ENCODE measurements at regions not wholly inside any gene's neighbourhood (a gene's known extent, or its start where the extent isn't known, plus 50 kb on each side); places are given as distances from the start of the nearest gene placed in this dataset.

DNA sequence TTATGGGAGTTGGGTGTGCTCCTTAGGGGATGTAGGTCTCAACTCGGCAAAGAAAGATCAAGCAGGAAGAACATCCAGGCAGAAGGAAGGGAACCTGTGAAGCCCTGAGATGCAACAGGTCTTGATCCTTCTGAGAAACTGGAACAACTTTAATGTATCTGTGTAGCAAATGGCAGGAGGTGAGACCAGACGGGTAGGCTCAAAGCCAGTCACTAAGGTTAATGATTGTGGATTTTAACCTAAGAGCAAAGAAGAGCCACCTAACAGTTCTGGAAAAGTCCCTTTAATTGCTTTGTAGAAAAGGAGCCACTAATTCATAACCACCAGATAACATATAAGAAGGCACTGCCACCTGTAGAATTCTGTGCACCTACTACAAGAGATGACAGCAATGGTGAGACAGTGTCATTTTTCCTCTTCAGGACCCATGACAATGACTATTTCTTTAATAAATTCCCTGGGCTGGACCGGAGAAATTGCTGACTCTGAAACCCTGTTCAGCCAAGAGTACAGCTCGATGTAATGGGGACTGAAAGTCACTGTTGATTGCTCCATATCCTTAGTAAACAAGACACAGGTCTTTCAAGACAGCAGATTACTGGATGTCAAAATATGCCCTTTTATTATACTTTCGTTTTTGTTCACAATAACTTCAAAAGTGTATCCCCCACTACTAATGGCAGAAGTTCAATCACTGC, 326.2 kb downstream of the CBLN4 start:
- H3K27ac ChIP-seq (ENCODE audit: insufficient read length, low read depth, low read length) = no peak overlapping the region
- no peak overlapping the region for H3K56ac ChIP-seq (ENCODE audit: insufficient read length, low read depth, low read length)
- H2AFZ ChIP-seq (ENCODE audit: low read length) = no peak overlapping the region
- no CpG with 5 or more reads among the region's 5 CpGs for WGBS (ENCODE audit: extremely low coverage, insufficient read length, low lambda C conversion rate)
- Mint-ChIP-seq H3K27me3 (ENCODE audit: low read depth) (no peaks in the 10 kb centered on the region), H3K4me3 (no peak overlapping the region), H3K36me3 (ENCODE audit: insufficient read depth in 1 of 3, low read depth in 3 of 3) (no peaks in the 10 kb centered on the region), H3K27ac (no peak overlapping the region), H3K9me3 (no peaks in the 10 kb centered on the region), H3K4me1 (peaks cover 6 to 17% of the 10 kb centered on the region in 2 experiments)
- H4K20me1 ChIP-seq (ENCODE audit: control insufficient read depth, insufficient read depth, insufficient read length) = no peaks in the 10 kb centered on the region
- no peak overlapping the region for H3K18ac ChIP-seq (ENCODE audit: insufficient read length, low read depth, low read length)
- no peak overlapping the region for H2AK5ac ChIP-seq (ENCODE audit: insufficient read length, low read length)
- no peaks in the 10 kb centered on the region for H3K23me2 ChIP-seq (ENCODE audit: insufficient read length, low read depth, low read length, poor library complexity, severe bottlenecking)
- no peak overlapping the region for H4K5ac ChIP-seq (ENCODE audit: insufficient read length, low read depth, low read length)
- no peaks in the 10 kb centered on the region; the same call in 1 of the 2 replicates for H3K4me1 ChIP-seq (ENCODE audit: insufficient read depth, low read length)
- H3K27me3 ChIP-seq (ENCODE audit: insufficient read depth, low read length) = no peaks in the 10 kb centered on the region
- H3K4me2 ChIP-seq (ENCODE audit: insufficient read depth, insufficient read length, low read length) = no peak overlapping the region
- H3K23ac ChIP-seq (ENCODE audit: insufficient read length, low read depth, low read length) = no peak overlapping the region
- no peak overlapping the region for H3K4ac ChIP-seq (ENCODE audit: low read depth, low read length)
- H3K9ac ChIP-seq (ENCODE audit: extremely low read depth, insufficient read length, low read length) = no peak overlapping the region
- no peaks in the 10 kb centered on the region for H3K79me2 ChIP-seq (ENCODE audit: insufficient read depth, low read length)
- no peak overlapping the region for H2BK5ac ChIP-seq (ENCODE audit: insufficient read length, low read length)
- H2BK20ac ChIP-seq (ENCODE audit: low read depth, low read length, poor library complexity, severe bottlenecking) = no peak overlapping the region
- H3K9me3 ChIP-seq (ENCODE audit: control insufficient read depth, low read depth, low read length) = no peaks in the 10 kb centered on the region
- TF ChIP-seq, protein P1, sequence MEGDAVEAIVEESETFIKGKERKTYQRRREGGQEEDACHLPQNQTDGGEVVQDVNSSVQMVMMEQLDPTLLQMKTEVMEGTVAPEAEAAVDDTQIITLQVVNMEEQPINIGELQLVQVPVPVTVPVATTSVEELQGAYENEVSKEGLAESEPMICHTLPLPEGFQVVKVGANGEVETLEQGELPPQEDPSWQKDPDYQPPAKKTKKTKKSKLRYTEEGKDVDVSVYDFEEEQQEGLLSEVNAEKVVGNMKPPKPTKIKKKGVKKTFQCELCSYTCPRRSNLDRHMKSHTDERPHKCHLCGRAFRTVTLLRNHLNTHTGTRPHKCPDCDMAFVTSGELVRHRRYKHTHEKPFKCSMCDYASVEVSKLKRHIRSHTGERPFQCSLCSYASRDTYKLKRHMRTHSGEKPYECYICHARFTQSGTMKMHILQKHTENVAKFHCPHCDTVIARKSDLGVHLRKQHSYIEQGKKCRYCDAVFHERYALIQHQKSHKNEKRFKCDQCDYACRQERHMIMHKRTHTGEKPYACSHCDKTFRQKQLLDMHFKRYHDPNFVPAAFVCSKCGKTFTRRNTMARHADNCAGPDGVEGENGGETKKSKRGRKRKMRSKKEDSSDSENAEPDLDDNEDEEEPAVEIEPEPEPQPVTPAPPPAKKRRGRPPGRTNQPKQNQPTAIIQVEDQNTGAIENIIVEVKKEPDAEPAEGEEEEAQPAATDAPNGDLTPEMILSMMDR (conservative IDR thresholded peaks at IDR 0.05) = no peak
- H3T11ph ChIP-seq (ENCODE audit: low read length) = no peak overlapping the region
- no peak for DNase-seq
- no peak overlapping the region for H2BK12ac ChIP-seq (ENCODE audit: insufficient read length, low read depth, low read length)
- H3K79me1 ChIP-seq (ENCODE audit: insufficient read depth, low read depth, low read length, poor library complexity, severe bottlenecking) = no peaks in the 10 kb centered on the region
- no peak overlapping the region for H3K14ac ChIP-seq (ENCODE audit: insufficient read depth, low read length)
- no peak overlapping the region for H4K8ac ChIP-seq (replicated peaks; ENCODE audit: insufficient read length, low read depth, low read length)
- no peak overlapping the region for H2BK15ac ChIP-seq (ENCODE audit: low read depth, low read length)
- H2BK120ac ChIP-seq (ENCODE audit: low read depth, low read length, poor library complexity, severe bottlenecking) = no peak overlapping the region
- H4K91ac ChIP-seq (ENCODE audit: insufficient read length, low read depth, low read length) = no peak overlapping the region

Measured in H9 (cell line).